WTC11 (cell line): ENCODE measurements at regions not wholly inside any gene's neighbourhood (a gene's known extent, or its start where the extent isn't known, plus 50 kb on each side); places are given as distances from the start of the nearest gene placed in this dataset.

Experiments used
- ATAC-seq: fragments of 200-7000 bp; cut with Tn5 transposase; 2 replicates; pipeline ENCODE4 v1.10.0; 2021; ENCODE audit warnings: mild to moderate bottlenecking, moderate library complexity
- CTCF ChIA-PET: fragments of 300-600 bp; sonication (Branson Sonifier 250); formaldehyde crosslinking; loops from one replicate; lab custom pipeline; 2021; ENCODE audit warnings: antibody characterized with exemption; lab: Charles Lee
- POLR2A ChIA-PET: fragments of 350-600 bp; sonication (Branson Sonifier 250); formaldehyde crosslinking; loops from one replicate; lab custom pipeline; 2021; ENCODE audit warnings: antibody characterized with exemption; lab: Charles Lee
- DNase-seq: peaks from one replicate; pipeline ENCODE4 v3.0.0; 2021; ENCODE audit warnings: low spot score
- H3K27ac Mint-ChIP-seq: 2 replicates; pipeline ENCODE4 v1.8.0; 2021; ENCODE audit warnings: mixed read lengths
- H3K27me3 Mint-ChIP-seq: 2 replicates; pipeline ENCODE4 v1.8.0; 2021; ENCODE audit warnings: low read depth, mild to moderate bottlenecking, moderate library complexity, mixed read lengths
- H3K36me3 Mint-ChIP-seq: 2 replicates; pipeline ENCODE4 v1.8.0; 2021; ENCODE audit warnings: mixed read lengths
- H3K4me1 Mint-ChIP-seq: 2 replicates; pipeline ENCODE4 v1.8.0; 2022; ENCODE audit warnings: mixed read lengths
- H3K4me3 Mint-ChIP-seq: 2 replicates; pipeline ENCODE4 v1.8.0; 2021; ENCODE audit warnings: mild to moderate bottlenecking, moderate library complexity, mixed read lengths
- H3K9me3 Mint-ChIP-seq: 2 replicates; pipeline ENCODE4 v1.8.0; 2021; ENCODE audit warnings: mixed read lengths
- AR ChIP-seq: fragments of 250-450 bp; sonication (Bioruptor Pico); IDR thresholded peaks from 2 replicates; pipeline ENCODE4 v1.9.0; 2021; ENCODE audit warnings: mild to moderate bottlenecking
- CDX4 ChIP-seq: fragments of 250-450 bp; sonication (Bioruptor Pico); IDR thresholded peaks from 2 replicates; pipeline ENCODE4 v1.9.0; 2021; ENCODE audit warnings: moderate library complexity, mild to moderate bottlenecking, inconsistent platforms, borderline replicate concordance
- CTCF ChIP-seq: fragments of 200-600 bp; IDR thresholded peaks from 2 replicates; pipeline ENCODE4 v1.8.0; 2022; ENCODE audit warnings: antibody characterized with exemption
- ELF4 ChIP-seq: sonication (generic); formaldehyde crosslinking; IDR thresholded peaks from 2 replicates; pipeline ENCODE4 v1.8.1; 2022; ENCODE audit warnings: low read depth, mild to moderate bottlenecking, moderate library complexity, missing genetic modification reagents
- ETV6 ChIP-seq: sonication (generic); formaldehyde crosslinking; IDR thresholded peaks from 2 replicates; pipeline ENCODE4 v1.8.1; 2022; ENCODE audit warnings: mild to moderate bottlenecking, missing genetic modification reagents
- PRRX2 ChIP-seq: fragments of 250-450 bp; sonication (Bioruptor Pico); IDR thresholded peaks from 2 replicates; pipeline ENCODE4 v1.8.0; 2021; ENCODE audit warnings: mild to moderate bottlenecking
- SMAD3 ChIP-seq: sonication (generic); formaldehyde crosslinking; IDR thresholded peaks from 2 replicates; pipeline ENCODE4 v1.8.0; 2022; ENCODE audit warnings: missing genetic modification reagents, mild to moderate bottlenecking, borderline replicate concordance
- SP1 ChIP-seq: sonication (generic); formaldehyde crosslinking; conservative IDR thresholded peaks from 2 replicates; pipeline ENCODE4 v1.8.1; 2022; ENCODE audit warnings: missing genetic modification reagents
- TP53 ChIP-seq: sonication (generic); formaldehyde crosslinking; IDR thresholded peaks from 2 replicates; pipeline ENCODE4 v1.8.1; 2023; ENCODE audit warnings: mild to moderate bottlenecking, missing genetic modification reagents
- TF ChIP-seq, protein P1 (sequence below): sonication (generic); formaldehyde crosslinking; IDR thresholded peaks from 2 replicates; pipeline ENCODE4 v1.8.0; 2023; ENCODE audit warnings: missing genetic modification reagents, mild to moderate bottlenecking, borderline replicate concordance
- TF ChIP-seq, protein P2 (sequence below): sonication (generic); formaldehyde crosslinking; IDR thresholded peaks from 2 replicates; pipeline ENCODE4 v1.8.0; 2023; ENCODE audit warnings: missing genetic modification reagents
- TF ChIP-seq, protein P3 (sequence below): fragments of 250-450 bp; sonication (Bioruptor Pico); IDR thresholded peaks from 2 replicates; pipeline ENCODE4 v1.9.0; 2021; ENCODE audit warnings: mild to moderate bottlenecking, borderline replicate concordance
- TF ChIP-seq, protein P4 (sequence below): sonication (generic); formaldehyde crosslinking; IDR thresholded peaks from 2 replicates; pipeline ENCODE4 v1.8.1; 2023; ENCODE audit warnings: mild to moderate bottlenecking, missing genetic modification reagents, moderate library complexity

DNA sequence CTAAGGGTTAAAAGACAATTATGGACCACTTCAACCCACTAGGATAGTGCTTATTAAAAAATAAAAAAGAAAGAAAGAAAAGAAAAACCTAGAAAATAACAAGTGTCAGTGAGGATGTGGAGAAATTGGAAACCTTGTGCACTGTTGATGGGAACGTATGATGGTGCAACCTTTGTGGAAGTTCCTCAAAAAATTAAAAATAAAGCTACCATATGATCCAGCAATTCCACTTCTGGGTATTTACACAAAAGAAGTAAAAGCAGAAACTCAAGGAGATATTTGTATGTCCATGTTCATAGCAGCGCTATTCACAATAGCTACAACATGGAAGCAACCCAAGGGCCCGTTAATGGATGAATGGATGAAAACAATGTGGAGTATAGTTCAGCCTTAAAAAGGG, 115.2 kb upstream of the ATP1A1 start:
- Mint-ChIP-seq H3K36me3 (no peaks in the 10 kb centered on the region), H3K4me3 (no peak overlapping the region), H3K27ac (no peak overlapping the region), H3K4me1 (peaks cover 15% of the 10 kb centered on the region), H3K9me3 (no peaks in the 10 kb centered on the region), H3K27me3 (no peaks in the 10 kb centered on the region)
- ChIA-PET CTCF (interaction anchor here (1.1 kb wide), 1 partner anchor 241 kb away, joined by 3 read pairs; no protein-coding TSS in a partner anchor), POLR2A (no interaction called here)
- ATAC-seq (no peak), DNase-seq (no peak)
- TF ChIP-seq PRRX2 (CRISPR knock-in tag) (no peak), SP1 (CRISPR knock-in tag) (no peak), CDX4 (CRISPR knock-in tag) (no peak), CTCF (no peak), SMAD3 (no peak), TP53 (CRISPR knock-in tag) (no peak)
- TF ChIP-seq, protein P1, sequence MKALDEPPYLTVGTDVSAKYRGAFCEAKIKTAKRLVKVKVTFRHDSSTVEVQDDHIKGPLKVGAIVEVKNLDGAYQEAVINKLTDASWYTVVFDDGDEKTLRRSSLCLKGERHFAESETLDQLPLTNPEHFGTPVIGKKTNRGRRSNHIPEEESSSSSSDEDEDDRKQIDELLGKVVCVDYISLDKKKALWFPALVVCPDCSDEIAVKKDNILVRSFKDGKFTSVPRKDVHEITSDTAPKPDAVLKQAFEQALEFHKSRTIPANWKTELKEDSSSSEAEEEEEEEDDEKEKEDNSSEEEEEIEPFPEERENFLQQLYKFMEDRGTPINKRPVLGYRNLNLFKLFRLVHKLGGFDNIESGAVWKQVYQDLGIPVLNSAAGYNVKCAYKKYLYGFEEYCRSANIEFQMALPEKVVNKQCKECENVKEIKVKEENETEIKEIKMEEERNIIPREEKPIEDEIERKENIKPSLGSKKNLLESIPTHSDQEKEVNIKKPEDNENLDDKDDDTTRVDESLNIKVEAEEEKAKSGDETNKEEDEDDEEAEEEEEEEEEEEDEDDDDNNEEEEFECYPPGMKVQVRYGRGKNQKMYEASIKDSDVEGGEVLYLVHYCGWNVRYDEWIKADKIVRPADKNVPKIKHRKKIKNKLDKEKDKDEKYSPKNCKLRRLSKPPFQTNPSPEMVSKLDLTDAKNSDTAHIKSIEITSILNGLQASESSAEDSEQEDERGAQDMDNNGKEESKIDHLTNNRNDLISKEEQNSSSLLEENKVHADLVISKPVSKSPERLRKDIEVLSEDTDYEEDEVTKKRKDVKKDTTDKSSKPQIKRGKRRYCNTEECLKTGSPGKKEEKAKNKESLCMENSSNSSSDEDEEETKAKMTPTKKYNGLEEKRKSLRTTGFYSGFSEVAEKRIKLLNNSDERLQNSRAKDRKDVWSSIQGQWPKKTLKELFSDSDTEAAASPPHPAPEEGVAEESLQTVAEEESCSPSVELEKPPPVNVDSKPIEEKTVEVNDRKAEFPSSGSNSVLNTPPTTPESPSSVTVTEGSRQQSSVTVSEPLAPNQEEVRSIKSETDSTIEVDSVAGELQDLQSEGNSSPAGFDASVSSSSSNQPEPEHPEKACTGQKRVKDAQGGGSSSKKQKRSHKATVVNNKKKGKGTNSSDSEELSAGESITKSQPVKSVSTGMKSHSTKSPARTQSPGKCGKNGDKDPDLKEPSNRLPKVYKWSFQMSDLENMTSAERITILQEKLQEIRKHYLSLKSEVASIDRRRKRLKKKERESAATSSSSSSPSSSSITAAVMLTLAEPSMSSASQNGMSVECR (CRISPR knock-in tag) = no peak
- TF ChIP-seq, protein P2, sequence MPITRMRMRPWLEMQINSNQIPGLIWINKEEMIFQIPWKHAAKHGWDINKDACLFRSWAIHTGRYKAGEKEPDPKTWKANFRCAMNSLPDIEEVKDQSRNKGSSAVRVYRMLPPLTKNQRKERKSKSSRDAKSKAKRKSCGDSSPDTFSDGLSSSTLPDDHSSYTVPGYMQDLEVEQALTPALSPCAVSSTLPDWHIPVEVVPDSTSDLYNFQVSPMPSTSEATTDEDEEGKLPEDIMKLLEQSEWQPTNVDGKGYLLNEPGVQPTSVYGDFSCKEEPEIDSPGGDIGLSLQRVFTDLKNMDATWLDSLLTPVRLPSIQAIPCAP (CRISPR knock-in tag) = no peak

GRCh38 chr1:116258668-116259419, 114.2 kb upstream of the ATP1A1 start:
- peaks cover 15% of the 10 kb centered on the region for H3K4me1 Mint-ChIP-seq
- ChIA-PET CTCF (interaction anchor here (0.9 kb wide), 1 partner anchor 227 kb away, joined by 4 read pairs; no protein-coding TSS in a partner anchor), POLR2A (no interaction called here)
- ATAC-seq = no peak
- no peak overlapping the region for H3K27ac Mint-ChIP-seq
- no peaks in the 10 kb centered on the region for H3K27me3 Mint-ChIP-seq
- H3K4me3 Mint-ChIP-seq = no peak overlapping the region
- DNase-seq = no peak
- no peaks in the 10 kb centered on the region for H3K36me3 Mint-ChIP-seq
- H3K9me3 Mint-ChIP-seq = no peaks in the 10 kb centered on the region
- no peak for TF ChIP-seq ELF4 (CRISPR knock-in tag)
- no peak for TF ChIP-seq ETV6 (CRISPR knock-in tag)
- TF ChIP-seq, protein P3, sequence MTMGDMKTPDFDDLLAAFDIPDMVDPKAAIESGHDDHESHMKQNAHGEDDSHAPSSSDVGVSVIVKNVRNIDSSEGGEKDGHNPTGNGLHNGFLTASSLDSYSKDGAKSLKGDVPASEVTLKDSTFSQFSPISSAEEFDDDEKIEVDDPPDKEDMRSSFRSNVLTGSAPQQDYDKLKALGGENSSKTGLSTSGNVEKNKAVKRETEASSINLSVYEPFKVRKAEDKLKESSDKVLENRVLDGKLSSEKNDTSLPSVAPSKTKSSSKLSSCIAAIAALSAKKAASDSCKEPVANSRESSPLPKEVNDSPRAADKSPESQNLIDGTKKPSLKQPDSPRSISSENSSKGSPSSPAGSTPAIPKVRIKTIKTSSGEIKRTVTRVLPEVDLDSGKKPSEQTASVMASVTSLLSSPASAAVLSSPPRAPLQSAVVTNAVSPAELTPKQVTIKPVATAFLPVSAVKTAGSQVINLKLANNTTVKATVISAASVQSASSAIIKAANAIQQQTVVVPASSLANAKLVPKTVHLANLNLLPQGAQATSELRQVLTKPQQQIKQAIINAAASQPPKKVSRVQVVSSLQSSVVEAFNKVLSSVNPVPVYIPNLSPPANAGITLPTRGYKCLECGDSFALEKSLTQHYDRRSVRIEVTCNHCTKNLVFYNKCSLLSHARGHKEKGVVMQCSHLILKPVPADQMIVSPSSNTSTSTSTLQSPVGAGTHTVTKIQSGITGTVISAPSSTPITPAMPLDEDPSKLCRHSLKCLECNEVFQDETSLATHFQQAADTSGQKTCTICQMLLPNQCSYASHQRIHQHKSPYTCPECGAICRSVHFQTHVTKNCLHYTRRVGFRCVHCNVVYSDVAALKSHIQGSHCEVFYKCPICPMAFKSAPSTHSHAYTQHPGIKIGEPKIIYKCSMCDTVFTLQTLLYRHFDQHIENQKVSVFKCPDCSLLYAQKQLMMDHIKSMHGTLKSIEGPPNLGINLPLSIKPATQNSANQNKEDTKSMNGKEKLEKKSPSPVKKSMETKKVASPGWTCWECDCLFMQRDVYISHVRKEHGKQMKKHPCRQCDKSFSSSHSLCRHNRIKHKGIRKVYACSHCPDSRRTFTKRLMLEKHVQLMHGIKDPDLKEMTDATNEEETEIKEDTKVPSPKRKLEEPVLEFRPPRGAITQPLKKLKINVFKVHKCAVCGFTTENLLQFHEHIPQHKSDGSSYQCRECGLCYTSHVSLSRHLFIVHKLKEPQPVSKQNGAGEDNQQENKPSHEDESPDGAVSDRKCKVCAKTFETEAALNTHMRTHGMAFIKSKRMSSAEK = no peak
- TF ChIP-seq CTCF = no peak
- TF ChIP-seq, protein P4, sequence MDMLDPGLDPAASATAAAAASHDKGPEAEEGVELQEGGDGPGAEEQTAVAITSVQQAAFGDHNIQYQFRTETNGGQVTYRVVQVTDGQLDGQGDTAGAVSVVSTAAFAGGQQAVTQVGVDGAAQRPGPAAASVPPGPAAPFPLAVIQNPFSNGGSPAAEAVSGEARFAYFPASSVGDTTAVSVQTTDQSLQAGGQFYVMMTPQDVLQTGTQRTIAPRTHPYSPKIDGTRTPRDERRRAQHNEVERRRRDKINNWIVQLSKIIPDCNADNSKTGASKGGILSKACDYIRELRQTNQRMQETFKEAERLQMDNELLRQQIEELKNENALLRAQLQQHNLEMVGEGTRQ (CRISPR knock-in tag) = no peak
- TF ChIP-seq AR (CRISPR knock-in tag) = no peak
- TF ChIP-seq, protein P2 (CRISPR knock-in tag) = no peak
